SK-N-DZ (cell line): ENCODE measurements at regions not wholly inside any gene's neighbourhood (a gene's known extent, or its start where the extent isn't known, plus 50 kb on each side); places are given as distances from the start of the nearest gene placed in this dataset.
A peak's percentile ranks its signal among the peaks of the same experiment; 100 is the strongest.
"Not testable (repeated sequence)": the region's sequence is repeated elsewhere in the genome, so short reads cannot be mapped to it uniquely, and the experiment has no call there.

Source experiments
- DNase-seq: peaks from one replicate; pipeline ENCODE4 v3.0.0-alpha.2; 2015; ENCODE audit warnings: low spot score

- no peak for DNase-seq
These were observed 65.3 kb upstream of the PTGDR start for GRCh38 chr14:52202151-52202550.

DNA sequence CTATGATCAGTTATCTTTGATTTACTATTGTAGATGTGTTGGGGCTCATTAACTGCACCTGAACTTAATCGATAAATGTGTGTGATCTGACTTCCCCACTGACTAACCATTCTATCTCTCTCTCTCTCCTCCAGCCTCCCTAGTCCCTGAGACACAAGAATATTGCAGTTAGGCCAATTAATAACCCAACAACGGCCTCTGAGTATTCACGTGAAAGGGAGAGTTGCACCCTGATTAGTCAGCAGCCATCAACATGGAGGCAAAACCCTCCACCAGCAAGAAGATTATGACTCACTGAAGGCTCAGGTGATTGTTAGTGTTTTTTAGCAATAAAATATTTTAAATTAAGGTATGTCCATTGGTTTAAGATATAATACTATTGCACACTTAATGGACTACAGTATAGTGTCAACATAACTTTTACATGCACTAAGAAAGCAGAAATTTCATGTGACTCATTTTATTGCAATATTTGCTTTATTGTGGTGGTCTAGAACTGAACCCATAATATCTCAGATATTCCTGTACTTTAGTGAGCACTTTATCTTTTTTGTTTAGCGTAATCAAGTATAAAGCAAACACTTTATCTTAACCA, 77.1 kb upstream of the PTGDR start:
- no peak for DNase-seq

- DNase-seq = no peak
These were observed 78.2 kb upstream of the PTGDR start for GRCh38 chr14:52189325-52189724.

- no peak for DNase-seq
These were observed 79.1 kb upstream of the PTGDR start for GRCh38 chr14:52188381-52188780.

- DNase-seq = no peak
These were observed 82.3 kb upstream of the PTGDR start for GRCh38 chr14:52185178-52185577.

DNA sequence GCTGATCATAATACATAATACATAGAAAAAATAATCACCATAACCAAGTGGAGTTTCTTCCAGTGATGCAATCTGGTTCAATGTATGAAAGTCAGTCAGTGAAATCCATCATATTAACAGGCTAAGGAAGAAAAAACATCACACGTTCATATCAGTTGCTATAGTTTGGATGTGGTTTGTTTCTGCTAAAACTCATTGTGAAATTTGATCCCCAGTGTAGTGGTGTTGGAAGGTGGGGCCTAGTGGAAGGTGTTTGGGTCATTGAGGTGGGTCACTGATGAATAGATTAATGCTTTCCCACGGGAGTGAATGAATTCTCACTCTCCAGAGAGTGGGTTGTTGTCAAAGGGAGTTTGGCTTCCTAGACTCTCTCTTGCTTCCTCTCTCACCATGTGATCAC, 84.6 kb upstream of the PTGDR start:
- DNase-seq = no peak

DNA sequence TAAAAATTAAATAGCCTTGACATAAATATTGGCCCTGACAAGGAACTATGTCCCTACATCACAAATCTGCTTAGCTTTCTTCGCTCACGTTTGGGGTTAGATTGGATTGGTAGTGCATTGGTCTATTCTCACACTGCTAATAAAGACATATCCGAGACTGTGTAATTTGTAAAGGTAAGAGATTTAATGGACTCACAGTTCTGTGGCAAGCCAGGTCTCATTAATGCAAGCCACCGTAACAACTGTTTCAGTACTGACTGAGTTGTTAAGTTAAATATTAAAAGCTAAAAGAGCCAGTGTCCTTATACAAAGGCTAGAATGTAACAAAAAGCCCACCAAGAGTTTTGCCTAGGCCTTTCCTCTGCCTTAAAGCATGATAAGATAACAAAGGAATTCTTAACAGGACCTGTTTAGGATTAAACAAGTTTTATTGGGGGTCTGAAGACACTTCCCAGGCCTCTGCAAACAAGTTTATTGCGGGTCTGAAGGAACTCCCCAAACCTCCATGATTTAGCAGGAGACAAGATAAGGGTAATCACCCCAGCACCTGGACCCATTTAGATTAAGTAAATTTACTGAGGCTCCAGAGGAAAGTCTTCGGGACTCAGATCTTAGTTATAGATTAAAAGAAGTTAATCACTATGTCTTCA, 88.2 kb upstream of the PTGDR start:
- peak; percentile 8 for DNase-seq

DNA sequence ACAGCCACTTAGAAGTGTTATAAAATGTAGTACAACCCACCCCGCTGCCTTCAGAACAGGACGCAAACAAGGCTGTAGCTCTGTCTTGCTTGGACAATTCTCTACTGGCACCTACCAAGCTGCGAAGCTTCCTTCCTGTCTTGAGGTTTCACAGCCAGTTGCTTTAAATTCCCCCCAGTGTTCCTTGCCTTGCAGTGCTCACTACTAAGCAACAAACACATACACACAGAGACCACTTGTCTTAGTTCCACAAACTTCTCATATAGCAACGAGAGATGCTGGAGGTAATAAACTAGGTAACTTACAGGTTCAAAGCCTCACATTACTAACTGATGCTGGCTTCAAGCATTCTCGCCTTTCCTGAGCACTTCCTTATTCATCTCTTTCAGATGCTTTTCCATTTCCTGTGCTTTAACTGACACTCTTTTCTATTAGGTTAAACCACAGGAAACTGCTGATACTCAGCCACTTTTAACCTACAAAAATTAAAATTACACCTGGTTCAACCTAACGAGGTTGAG, 91.5 kb upstream of the PTGDR start:
- no peak for DNase-seq

- not testable (repeated sequence) for DNase-seq
These were observed 95.6 kb upstream of the PTGDR start for GRCh38 chr14:52171932-52172331.

GRCh38 chr14:52166822-52167221, 98.0 kb upstream of the NID2 start:
- no peak for DNase-seq

DNA sequence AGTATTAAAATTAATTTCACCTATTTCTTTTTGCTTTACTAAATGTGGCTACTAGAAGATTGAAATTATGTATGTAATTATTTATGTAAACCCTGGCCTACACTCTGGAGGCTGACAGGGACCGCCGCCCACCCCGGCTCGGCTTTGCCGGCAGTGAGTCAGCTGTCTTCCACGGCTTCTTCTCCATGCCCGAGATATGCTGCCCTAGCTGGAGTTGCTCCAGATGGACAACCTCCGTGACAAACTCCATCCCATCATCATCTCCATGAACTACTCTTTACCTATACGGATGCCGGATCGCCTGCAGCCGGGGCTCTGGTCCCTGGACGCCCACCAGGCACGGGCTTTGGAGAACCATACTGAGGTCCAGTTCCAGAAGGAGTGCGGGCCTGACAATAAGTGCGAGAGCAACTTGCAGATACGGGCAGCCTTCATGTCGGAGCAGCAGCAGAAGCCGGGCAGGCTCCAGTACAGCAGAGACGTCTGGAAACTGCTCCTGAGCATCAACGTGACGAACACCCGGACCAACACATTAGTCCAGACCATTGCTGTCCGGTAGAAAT, 86.9 kb upstream of the NID2 start:
- no peak for DNase-seq

GRCh38 chr14:52154992-52155650, 86.3 kb upstream of the NID2 start:
- DNase-seq = no peak

- no peak for DNase-seq
These were observed 85.1 kb upstream of the NID2 start for GRCh38 chr14:52153939-52154338.

- DNase-seq = no peak
These were observed 81.3 kb upstream of the NID2 start for GRCh38 chr14:52150162-52150561.

DNA sequence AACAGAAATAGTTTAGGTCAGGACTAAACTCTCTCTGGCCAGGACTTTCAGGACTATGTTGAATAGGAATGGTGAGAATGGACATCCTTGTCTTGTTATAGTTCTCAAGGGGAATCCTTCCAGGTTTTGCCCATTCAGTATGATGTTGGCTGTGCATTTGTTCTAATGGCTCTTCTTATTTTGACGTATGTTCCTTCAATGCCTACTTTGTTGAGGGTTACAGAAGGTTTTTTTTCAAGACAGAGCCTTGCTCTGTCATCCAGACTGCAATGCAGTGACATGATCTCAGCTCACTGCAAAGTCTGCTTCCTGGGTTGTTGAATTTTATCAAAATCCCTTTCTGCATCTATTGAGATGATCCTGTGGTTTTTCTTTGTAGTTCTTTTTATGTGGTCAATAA, 79.5 kb upstream of the NID2 start:
- DNase-seq = no peak

DNA sequence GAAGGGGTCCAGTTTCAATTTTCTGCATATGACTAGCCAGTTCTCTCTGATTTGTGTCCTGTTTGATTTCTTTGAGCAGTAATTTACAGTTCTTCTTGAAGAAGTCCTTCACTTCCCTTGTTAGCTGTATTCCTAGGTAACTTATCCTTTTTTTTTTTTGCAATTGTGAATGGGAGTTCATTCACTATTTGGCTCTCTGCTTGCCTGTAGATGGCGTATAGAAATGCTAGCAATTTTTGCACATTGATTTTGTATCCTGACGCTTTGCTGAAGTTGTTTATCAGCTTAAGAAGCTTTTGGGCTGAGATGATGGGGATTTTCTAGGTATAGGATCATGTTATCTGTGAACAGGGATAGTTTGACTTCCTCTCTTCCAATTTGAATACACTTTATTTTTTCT, 77.6 kb upstream of the NID2 start:
- no peak for DNase-seq

DNA sequence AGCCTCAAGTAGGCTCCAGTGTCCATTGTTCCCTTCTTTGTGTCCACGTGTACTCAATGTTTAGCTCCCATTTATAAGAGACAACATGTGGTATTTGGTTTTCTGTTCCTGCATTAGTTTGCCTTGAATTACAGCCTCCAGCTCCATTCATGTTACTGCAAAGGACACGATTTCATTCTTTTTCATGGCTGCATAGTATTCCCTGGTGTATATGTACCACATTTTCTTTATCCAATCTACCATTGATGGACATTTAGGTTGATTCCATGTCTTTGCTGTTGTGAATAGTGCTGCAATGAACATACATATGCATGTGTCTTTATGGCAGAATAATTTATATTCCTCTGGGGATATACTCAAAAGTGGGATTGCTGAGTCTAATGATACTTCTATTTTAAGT, 75.2 kb upstream of the NID2 start:
- DNase-seq = not testable (repeated sequence)

DNA sequence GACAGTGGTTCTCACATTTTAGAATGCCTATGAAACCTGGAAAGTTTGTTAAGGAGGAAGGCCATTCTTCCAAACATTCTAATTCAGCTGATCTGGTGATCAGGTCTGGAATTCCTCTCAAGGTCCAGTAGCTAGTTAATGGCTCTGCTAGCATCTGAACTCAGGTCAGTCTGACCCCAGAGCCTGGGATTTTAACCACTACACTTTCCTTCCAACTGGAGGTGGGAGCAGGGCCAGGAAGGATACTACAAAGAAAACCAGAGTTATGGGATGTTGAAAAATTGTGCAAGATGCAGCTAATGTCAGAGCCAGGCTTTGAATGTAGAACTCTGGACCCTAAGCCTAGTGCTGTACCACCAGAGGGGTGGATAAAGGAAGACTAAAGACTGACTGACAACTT, 73.6 kb upstream of the NID2 start:
- no peak for DNase-seq

DNA sequence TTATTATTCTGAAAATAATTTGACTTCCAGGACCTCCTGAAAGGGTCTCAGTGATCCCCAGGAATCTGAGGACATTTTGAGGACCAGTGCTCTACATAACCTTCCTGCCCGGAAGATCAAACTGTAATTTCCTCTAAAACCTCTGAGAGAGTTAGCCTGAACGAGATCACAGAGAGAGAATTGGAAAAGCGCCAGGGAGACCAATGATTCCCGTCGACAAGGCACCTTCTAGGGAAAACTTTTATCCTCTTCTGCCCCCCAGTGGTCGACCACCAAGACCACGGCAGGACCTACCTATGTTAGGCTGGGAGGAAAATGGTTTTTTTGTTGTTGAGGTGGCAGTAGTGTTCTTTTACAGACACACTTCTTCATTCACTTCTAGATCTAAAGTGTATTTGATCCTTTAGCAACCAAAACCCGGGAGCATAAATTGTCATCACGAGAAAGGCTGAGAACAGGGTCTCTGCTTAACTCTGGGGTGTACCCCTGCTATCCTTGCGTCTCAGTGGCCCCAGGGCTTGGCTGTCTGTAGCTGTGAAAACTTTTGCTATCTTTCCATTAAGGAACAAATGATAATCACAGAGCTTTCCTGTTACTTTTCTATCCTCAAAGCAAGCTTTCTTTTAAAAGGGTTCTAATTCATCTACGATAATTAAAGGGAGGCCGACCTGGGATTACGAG, 62.9 kb upstream of the NID2 start:
- DNase-seq = peak; percentile 83

DNA sequence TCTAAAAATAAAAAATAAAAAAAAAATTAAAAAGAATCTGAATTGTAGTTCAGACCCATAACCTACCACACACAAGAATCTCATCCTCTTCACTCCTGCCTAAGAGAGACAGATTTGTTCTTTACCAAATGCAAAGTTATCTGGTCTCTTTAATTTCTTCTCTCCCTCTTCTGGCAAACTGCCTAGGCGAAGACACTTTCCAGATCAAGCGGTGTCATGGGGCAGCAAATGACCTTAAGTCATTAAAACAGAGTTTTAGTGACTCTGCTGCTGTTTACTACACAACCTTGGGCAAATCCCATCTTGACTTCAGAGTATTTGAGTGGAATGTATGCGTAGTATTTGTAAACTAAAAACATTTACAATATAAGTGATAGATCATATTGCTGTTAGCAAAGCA, 60.9 kb upstream of the NID2 start:
- peak; percentile 6 for DNase-seq

GRCh38 chr14:52125885-52126284, 57.0 kb upstream of the NID2 start:
- DNase-seq = no peak
